DND-41 (cell line): ENCODE measurements at regions not wholly inside any gene's neighbourhood (a gene's known extent, or its start where the extent isn't known, plus 50 kb on each side); places are given as distances from the start of the nearest gene placed in this dataset.

Experiments
- EZH2 ChIP-seq: IDR thresholded peaks from 3 replicates; pipeline ENCODE4 v1.6.1; 2012; ENCODE audit warnings: borderline replicate concordance, low read depth, mild to moderate bottlenecking, moderate library complexity, low read length, inconsistent platforms; ENCODE audit not compliant: severe bottlenecking
- TF ChIP-seq, protein P1 (sequence below): IDR thresholded peaks from 2 replicates; pipeline ENCODE4 v1.5.1; 2012; ENCODE audit warnings: borderline replicate concordance, low read length, moderate library complexity, mild to moderate bottlenecking; ENCODE audit not compliant: poor library complexity, severe bottlenecking; ENCODE audit errors: extremely low read depth

DNA sequence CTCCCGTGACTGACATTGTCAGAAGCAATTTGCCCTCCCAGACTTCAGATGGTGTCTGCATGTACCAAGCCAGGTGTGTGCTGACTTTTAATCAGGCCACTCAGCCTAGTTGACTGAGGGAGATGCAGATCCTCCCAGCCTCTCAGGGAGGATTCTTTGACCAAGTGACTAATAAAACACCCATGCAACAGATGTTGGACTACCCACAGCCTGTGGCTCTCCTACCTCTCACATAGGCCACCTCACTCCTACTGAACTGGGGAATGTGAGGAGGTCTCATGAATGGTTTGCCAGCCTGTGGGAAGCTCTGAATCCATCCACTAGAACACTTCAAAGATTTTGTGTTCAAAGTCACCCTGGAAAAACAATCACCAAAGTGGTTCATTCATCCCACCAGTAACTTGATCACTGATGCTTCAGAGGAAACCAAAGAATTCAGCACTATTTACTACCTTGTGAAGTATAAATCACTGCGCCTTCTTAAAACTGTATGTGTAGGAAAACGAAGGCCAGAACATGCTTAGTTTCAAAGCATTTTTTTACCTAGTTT, 80.1 kb downstream of the ESM1 start:
- TF ChIP-seq, protein P1, sequence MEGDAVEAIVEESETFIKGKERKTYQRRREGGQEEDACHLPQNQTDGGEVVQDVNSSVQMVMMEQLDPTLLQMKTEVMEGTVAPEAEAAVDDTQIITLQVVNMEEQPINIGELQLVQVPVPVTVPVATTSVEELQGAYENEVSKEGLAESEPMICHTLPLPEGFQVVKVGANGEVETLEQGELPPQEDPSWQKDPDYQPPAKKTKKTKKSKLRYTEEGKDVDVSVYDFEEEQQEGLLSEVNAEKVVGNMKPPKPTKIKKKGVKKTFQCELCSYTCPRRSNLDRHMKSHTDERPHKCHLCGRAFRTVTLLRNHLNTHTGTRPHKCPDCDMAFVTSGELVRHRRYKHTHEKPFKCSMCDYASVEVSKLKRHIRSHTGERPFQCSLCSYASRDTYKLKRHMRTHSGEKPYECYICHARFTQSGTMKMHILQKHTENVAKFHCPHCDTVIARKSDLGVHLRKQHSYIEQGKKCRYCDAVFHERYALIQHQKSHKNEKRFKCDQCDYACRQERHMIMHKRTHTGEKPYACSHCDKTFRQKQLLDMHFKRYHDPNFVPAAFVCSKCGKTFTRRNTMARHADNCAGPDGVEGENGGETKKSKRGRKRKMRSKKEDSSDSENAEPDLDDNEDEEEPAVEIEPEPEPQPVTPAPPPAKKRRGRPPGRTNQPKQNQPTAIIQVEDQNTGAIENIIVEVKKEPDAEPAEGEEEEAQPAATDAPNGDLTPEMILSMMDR, result no peak
- no peak for TF ChIP-seq EZH2
